Esophagus (tissue), 2 donors: ENCODE measurements at regions not wholly inside any gene's neighbourhood (a gene's known extent, or its start where the extent isn't known, plus 50 kb on each side); places are given as distances from the start of the nearest gene placed in this dataset.

Source experiments
- H3K27ac ChIP-seq, 2 donors: one replicate each; pipeline ENCODE4 v1.5.1; 2013; ENCODE audit warnings: low read depth in 2 of 2, mild to moderate bottlenecking in 2 of 2, inconsistent platforms in 1 of 2, low read length in 1 of 2, moderate library complexity in 1 of 2
- H3K27me3 ChIP-seq, 2 donors: one replicate each; pipeline ENCODE4 v1.6.1; 2013; ENCODE audit warnings: low read length in 2 of 2, control low read depth in 1 of 2, mild to moderate bottlenecking in 1 of 2; ENCODE audit not compliant: insufficient read depth in 2 of 2, control insufficient read depth in 1 of 2
- H3K36me3 ChIP-seq, 2 donors: one replicate each; pipeline ENCODE4 v1.6.1; 2013; ENCODE audit warnings: low read length in 1 of 2; ENCODE audit not compliant: control insufficient read depth in 2 of 2, insufficient read depth in 2 of 2
- H3K4me1 ChIP-seq, 2 donors: one replicate each; pipeline ENCODE4 v1.6.1; 2013; ENCODE audit warnings: low read length in 1 of 2; ENCODE audit not compliant: control insufficient read depth in 2 of 2, insufficient read depth in 2 of 2
- H3K4me3 ChIP-seq, 2 donors: one replicate each; pipeline ENCODE4 v1.5.1; 2013; ENCODE audit warnings: low read length in 2 of 2, mild to moderate bottlenecking in 2 of 2, low read depth in 1 of 2, moderate library complexity in 1 of 2
- H3K9me3 ChIP-seq, 2 donors: one replicate each; pipeline ENCODE4 v1.6.1; 2013; ENCODE audit warnings: mild to moderate bottlenecking in 2 of 2, low read depth in 1 of 2, low read length in 1 of 2, moderate library complexity in 1 of 2; ENCODE audit not compliant: control insufficient read depth in 2 of 2, insufficient read depth in 1 of 2
- WGBS, 2 donors: extraction: QIAGEN DNeasy Blood & Tissue Kit; methylation state at CpG; one replicate each; pipeline ENCODE4 v1.1.7; 2013; 5-methylcytosine and 5-hydroxymethylcytosine counted together
- donor health status: healthy with polysubstance abuse.
- donor health status: Bipolar disorder and iron deficiency.

- WGBS, 2 donors = 63 to 64% methylated on average over 6 of the region's 6 CpGs
- Histone ChIP-seq H3K36me3 (no peaks in the 10 kb centered on the region), H3K27ac (no peak overlapping the region)
Observed at GRCh38 chr7:108805808-108806397, 236.2 kb downstream of the DNAJB9 start.

DNA sequence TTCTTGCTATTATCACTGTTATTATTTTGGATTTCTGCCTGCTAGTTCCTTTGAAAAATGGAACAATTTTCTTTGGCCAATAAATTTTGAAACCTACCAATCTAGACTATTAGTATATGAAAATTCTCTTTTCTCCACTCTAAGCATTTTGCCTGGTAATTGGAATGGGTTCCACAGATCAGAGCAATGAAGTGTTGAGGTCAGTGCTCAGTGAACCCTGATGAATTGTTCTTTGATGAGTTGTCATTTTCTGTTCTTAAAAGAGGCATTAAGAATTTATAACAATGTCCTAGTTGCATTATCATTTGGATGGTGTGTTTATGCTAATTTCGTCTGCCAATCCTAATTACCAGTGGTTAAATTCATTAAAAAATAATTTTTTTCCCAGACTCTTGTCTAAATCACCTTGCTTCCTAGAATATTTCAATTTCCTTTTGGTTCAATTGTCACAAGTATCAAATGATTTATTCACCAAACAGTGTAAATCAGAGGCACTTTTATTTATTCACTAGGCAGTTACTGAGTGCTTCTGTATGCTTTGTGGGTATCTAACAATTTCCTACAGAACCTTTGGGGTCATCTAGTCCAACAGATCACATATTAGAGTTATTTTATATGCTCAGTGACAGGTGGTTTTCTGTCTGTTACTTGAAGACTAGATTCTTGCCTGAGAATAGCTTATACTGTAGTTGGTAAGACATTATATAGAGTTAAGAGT, 239.0 kb downstream of the DNAJB9 start:
- H3K27ac ChIP-seq = no peak overlapping the region
- H3K4me3 ChIP-seq = no peak overlapping the region
- no peaks in the 10 kb centered on the region for H3K36me3 ChIP-seq
- no peaks in the 10 kb centered on the region for H3K9me3 ChIP-seq
- H3K4me1 ChIP-seq = no peaks in the 10 kb centered on the region
- H3K27me3 ChIP-seq = no peaks in the 10 kb centered on the region
- WGBS, 2 donors = 46 to 48% methylated on average over 1 of the region's 1 CpG

More at GRCh38 chr7:108805808-108806397, 236.2 kb downstream of the DNAJB9 start:
- Histone ChIP-seq H3K4me3 (no peak overlapping the region), H3K27me3 (no peaks in the 10 kb centered on the region), H3K4me1 (no peaks in the 10 kb centered on the region), H3K9me3 (no peaks in the 10 kb centered on the region)

DNA sequence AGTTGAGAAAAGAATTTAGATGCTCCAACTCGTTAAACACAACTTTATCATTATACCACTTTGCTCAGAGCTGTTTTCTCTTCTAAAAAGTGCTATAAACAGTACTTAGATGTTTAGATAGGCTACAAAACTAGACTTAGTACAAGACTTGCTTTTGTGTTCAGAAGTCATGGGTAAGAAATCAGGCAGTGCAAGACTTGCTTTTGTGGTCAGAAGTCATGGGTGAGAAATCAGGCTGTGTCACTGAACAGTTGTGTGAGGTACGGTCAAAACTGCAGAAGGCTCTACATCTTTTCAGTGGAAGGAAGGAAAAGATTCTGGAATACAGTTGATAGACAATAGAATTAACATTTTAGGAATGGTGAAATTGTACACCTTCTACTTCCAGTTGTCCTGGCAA, 239.7 kb downstream of the DNAJB9 start:
- WGBS, 2 donors = 70 to 73% methylated on average over 2 of the region's 2 CpGs
- Histone ChIP-seq H3K27ac (no peak overlapping the region), H3K27me3 (no peaks in the 10 kb centered on the region), H3K9me3 (no peaks in the 10 kb centered on the region), H3K4me1 (no peaks in the 10 kb centered on the region), H3K36me3 (no peaks in the 10 kb centered on the region), H3K4me3 (no peak overlapping the region)

- Histone ChIP-seq H3K36me3 (no peaks in the 10 kb centered on the region), H3K27ac (no peak overlapping the region), H3K4me3 (no peak overlapping the region), H3K9me3 (no peaks in the 10 kb centered on the region), H3K4me1 (no peaks in the 10 kb centered on the region), H3K27me3 (no peaks in the 10 kb centered on the region)
- WGBS, 2 donors = 61 to 66% methylated on average over 2 of the region's 2 CpGs
Observed at GRCh38 chr7:108810756-108811385, 241.2 kb downstream of the DNAJB9 start.

DNA sequence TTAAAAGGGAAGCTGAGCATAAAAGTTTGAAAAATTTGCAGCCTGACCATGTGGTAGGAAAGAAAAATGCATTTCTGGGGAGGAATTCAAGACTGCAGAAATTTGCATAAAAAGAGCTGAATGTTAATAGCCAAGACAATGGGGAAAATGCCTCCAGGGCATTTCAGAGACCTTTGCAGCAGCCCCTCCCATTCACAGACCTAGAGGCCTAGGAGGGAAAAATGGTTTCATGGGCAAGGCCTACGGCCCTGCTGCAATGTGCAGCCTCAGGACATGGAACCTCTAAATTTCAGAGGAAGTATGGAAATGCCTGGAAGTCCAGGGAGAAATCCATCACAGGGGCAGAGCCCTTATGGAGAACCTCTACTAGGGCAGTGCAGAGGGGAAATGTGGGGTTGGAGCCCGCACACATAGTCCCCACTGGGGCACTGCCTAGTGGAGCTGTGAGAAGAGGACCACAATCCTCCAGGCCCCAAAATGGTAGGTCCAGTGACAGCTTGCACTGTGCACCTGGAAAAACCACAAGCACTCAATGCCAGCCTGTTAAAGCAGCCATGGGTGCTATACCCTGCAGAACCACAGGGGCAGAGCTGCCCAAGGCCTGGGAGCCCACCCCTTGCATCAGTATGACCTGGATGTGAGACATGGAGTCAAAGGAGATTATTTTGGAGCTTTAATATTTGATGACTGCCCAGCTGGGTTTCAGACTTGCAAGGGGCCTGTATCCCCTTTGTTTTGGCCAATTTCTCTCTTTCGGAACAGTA, 243.8 kb downstream of the DNAJB9 start:
- Histone ChIP-seq H3K4me1 (no peaks in the 10 kb centered on the region), H3K4me3 (no peak overlapping the region), H3K9me3 (no peaks in the 10 kb centered on the region), H3K27me3 (no peaks in the 10 kb centered on the region), H3K27ac (no peak overlapping the region), H3K36me3 (no peaks in the 10 kb centered on the region)
- 82 to 83% methylated on average over 3 of the region's 3 CpGs for WGBS, 2 donors

DNA sequence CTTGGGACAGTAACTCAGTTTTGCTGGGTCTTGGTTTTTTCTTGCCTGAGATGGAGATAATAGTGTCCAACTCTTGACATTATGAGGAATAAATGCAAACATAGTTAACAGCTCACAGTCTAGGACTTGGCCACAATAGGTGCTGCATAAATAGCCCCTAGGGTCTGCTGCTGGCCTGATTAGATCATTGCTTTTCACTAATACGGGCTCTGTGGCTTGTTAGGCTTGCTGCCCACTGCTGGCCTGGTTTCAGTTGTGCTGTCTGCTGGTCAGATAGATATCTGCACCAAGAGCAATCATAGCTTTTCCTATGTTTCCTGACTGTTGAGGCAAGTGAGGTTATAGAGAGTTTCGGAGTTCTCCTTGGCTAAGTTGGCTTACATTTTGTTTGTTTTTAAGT, 246.1 kb downstream of the DNAJB9 start:
- 58 to 63% methylated on average over 2 of the region's 2 CpGs for WGBS, 2 donors
- H3K27me3 ChIP-seq = no peaks in the 10 kb centered on the region

GRCh38 chr7:108818742-108819141, 249.1 kb downstream of the DNAJB9 start:
- WGBS, 2 donors = 68 to 70% methylated on average over 2 of the region's 2 CpGs
- no peaks in the 10 kb centered on the region for H3K36me3 ChIP-seq
- H3K27ac ChIP-seq = no peak overlapping the region
- no peak overlapping the region for H3K4me3 ChIP-seq
- no peaks in the 10 kb centered on the region for H3K27me3 ChIP-seq
- no peaks in the 10 kb centered on the region for H3K4me1 ChIP-seq
- H3K9me3 ChIP-seq = no peaks in the 10 kb centered on the region

More for the DNA sequence above, 246.1 kb downstream of the DNAJB9 start:
- H3K9me3 ChIP-seq = no peaks in the 10 kb centered on the region
- no peaks in the 10 kb centered on the region for H3K36me3 ChIP-seq
- H3K27ac ChIP-seq = no peak overlapping the region
- H3K4me1 ChIP-seq = no peaks in the 10 kb centered on the region
- no peak overlapping the region for H3K4me3 ChIP-seq

- H3K4me1 ChIP-seq = no peaks in the 10 kb centered on the region
- WGBS, 2 donors = 59 to 60% methylated on average over 3 of the region's 3 CpGs
- H3K27ac ChIP-seq = no peak overlapping the region
- H3K4me3 ChIP-seq = no peak overlapping the region
- H3K9me3 ChIP-seq = no peaks in the 10 kb centered on the region
- H3K27me3 ChIP-seq = no peaks in the 10 kb centered on the region
- H3K36me3 ChIP-seq = no peaks in the 10 kb centered on the region
Observed at GRCh38 chr7:108824840-108825580, 255.3 kb downstream of the DNAJB9 start.

- Histone ChIP-seq H3K9me3 (no peaks in the 10 kb centered on the region), H3K27me3 (no peaks in the 10 kb centered on the region), H3K4me3 (no peak overlapping the region), H3K4me1 (no peaks in the 10 kb centered on the region), H3K27ac (no peak overlapping the region), H3K36me3 (no peaks in the 10 kb centered on the region)
- whole genome bisulfite sequencing, 2 donors = 80 to 85% methylated on average over 2 of the region's 2 CpGs
Observed at GRCh38 chr7:108825581-108825909, 255.9 kb downstream of the DNAJB9 start.
